H9 (cell line): ENCODE measurements at regions not wholly inside any gene's neighbourhood (a gene's known extent, or its start where the extent isn't known, plus 50 kb on each side); places are given as distances from the start of the nearest gene placed in this dataset.
A peak's percentile ranks its signal among the peaks of the same experiment; 100 is the strongest.

Source experiments
- DNase-seq: peaks from one replicate; pipeline ENCODE4 v3.0.0-alpha.2; 2017
- H2AFZ ChIP-seq: one replicate; pipeline ENCODE4 v1.6.1; 2013; ENCODE audit warnings: mild to moderate bottlenecking, low read length, control low read depth, moderate library complexity
- H2AK5ac ChIP-seq: 2 replicates; pipeline ENCODE4 v1.6.1; 2013; ENCODE audit warnings: low read length, control low read depth, mixed read lengths; ENCODE audit not compliant: insufficient read length
- H2BK120ac ChIP-seq: one replicate; pipeline ENCODE4 v1.6.1; 2013; ENCODE audit warnings: low read depth, mild to moderate bottlenecking, low read length, control low read depth, inconsistent platforms; ENCODE audit not compliant: poor library complexity, severe bottlenecking
- H2BK12ac ChIP-seq: 2 replicates; pipeline ENCODE4 v1.6.1; 2013; ENCODE audit warnings: low read length, control low read depth, mixed read lengths, low read depth; ENCODE audit not compliant: insufficient read length
- H2BK15ac ChIP-seq: 2 replicates; pipeline ENCODE4 v1.6.1; 2013; ENCODE audit warnings: low read depth, low read length, control low read depth
- H2BK20ac ChIP-seq: one replicate; pipeline ENCODE4 v1.6.1; 2013; ENCODE audit warnings: low read depth, mild to moderate bottlenecking, low read length, control low read depth, inconsistent platforms; ENCODE audit not compliant: poor library complexity, severe bottlenecking
- H2BK5ac ChIP-seq: 2 replicates; pipeline ENCODE4 v1.6.1; 2013; ENCODE audit warnings: low read length, control low read depth, mixed read lengths; ENCODE audit not compliant: insufficient read length
- H3K14ac ChIP-seq: 2 replicates; pipeline ENCODE4 v1.6.1; 2013; ENCODE audit warnings: low read length, control low read depth; ENCODE audit not compliant: insufficient read depth
- H3K18ac ChIP-seq: 2 replicates; pipeline ENCODE4 v1.6.1; 2013; ENCODE audit warnings: low read depth, mild to moderate bottlenecking, mixed read lengths, low read length, control low read depth; ENCODE audit not compliant: insufficient read length
- H3K23ac ChIP-seq: 2 replicates; pipeline ENCODE4 v1.6.1; 2013; ENCODE audit warnings: low read length, control low read depth, mixed read lengths, low read depth; ENCODE audit not compliant: insufficient read length
- H3K23me2 ChIP-seq: 2 replicates; pipeline ENCODE4 v1.6.1; 2013; ENCODE audit warnings: low read depth, mild to moderate bottlenecking, mixed read lengths, low read length, control low read depth; ENCODE audit not compliant: insufficient read length, poor library complexity, severe bottlenecking
- H3K27ac ChIP-seq: 2 replicates; pipeline ENCODE4 v1.5.1; 2013; ENCODE audit warnings: low read length, control low read depth, mixed read lengths, low read depth; ENCODE audit not compliant: insufficient read length
- H3K27me3 ChIP-seq: 2 replicates; pipeline ENCODE4 v1.6.1; 2013; ENCODE audit warnings: low read length, control low read depth, inconsistent platforms; ENCODE audit not compliant: insufficient read depth
- H3K4ac ChIP-seq: 2 replicates; pipeline ENCODE4 v1.6.1; 2013; ENCODE audit warnings: low read depth, mild to moderate bottlenecking, control low read depth, inconsistent platforms, low read length, moderate library complexity
- H3K4me1 ChIP-seq: 2 replicates; pipeline ENCODE4 v1.6.1; 2013; ENCODE audit warnings: low read length, control low read depth, inconsistent platforms; ENCODE audit not compliant: insufficient read depth
- H3K4me2 ChIP-seq: 2 replicates; pipeline ENCODE4 v1.6.1; 2013; ENCODE audit warnings: low read length, control low read depth, mixed read lengths; ENCODE audit not compliant: insufficient read length, insufficient read depth
- H3K56ac ChIP-seq: 2 replicates; pipeline ENCODE4 v1.6.1; 2013; ENCODE audit warnings: low read depth, mild to moderate bottlenecking, mixed read lengths, low read length, control low read depth; ENCODE audit not compliant: insufficient read length
- H3K79me1 ChIP-seq: 2 replicates; pipeline ENCODE4 v1.6.1; 2013; ENCODE audit warnings: low read depth, mild to moderate bottlenecking, moderate library complexity, low read length, control low read depth, inconsistent platforms; ENCODE audit not compliant: insufficient read depth, poor library complexity, severe bottlenecking
- H3K79me2 ChIP-seq: 2 replicates; pipeline ENCODE4 v1.6.1; 2013; ENCODE audit warnings: low read length, control low read depth, inconsistent platforms; ENCODE audit not compliant: insufficient read depth
- H3K9ac ChIP-seq: 2 replicates; pipeline ENCODE4 v1.6.1; 2013; ENCODE audit warnings: low read length, control low read depth, mixed read lengths; ENCODE audit not compliant: insufficient read length; ENCODE audit errors: extremely low read depth
- H3K9me3 ChIP-seq: one replicate; pipeline ENCODE4 v1.6.1; 2013; ENCODE audit warnings: low read depth, low read length, inconsistent platforms; ENCODE audit not compliant: control insufficient read depth
- H3T11ph ChIP-seq: one replicate; pipeline ENCODE4 v1.6.1; 2013; ENCODE audit warnings: mild to moderate bottlenecking, low read length, control low read depth, inconsistent platforms
- H4K20me1 ChIP-seq: one replicate; pipeline ENCODE4 v1.6.1; 2013; ENCODE audit not compliant: control insufficient read depth, insufficient read length, insufficient read depth
- H4K5ac ChIP-seq: 2 replicates; pipeline ENCODE4 v1.6.1; 2013; ENCODE audit warnings: low read depth, mild to moderate bottlenecking, mixed read lengths, low read length, control low read depth; ENCODE audit not compliant: insufficient read length
- H4K8ac ChIP-seq: replicated peaks from 2 replicates; pipeline ENCODE4 v1.6.1; 2013; ENCODE audit warnings: low read length, control low read depth, mixed read lengths, low read depth; ENCODE audit not compliant: insufficient read length
- H4K91ac ChIP-seq: 2 replicates; pipeline ENCODE4 v1.6.1; 2013; ENCODE audit warnings: low read depth, mild to moderate bottlenecking, moderate library complexity, mixed read lengths, low read length, control low read depth; ENCODE audit not compliant: insufficient read length
- H3K27ac Mint-ChIP-seq, 3 experiments: 2 replicates in 2 of 3; 3 replicates in 1 of 3; pipeline ENCODE4 v1.8.0; 2020 to 2021; ENCODE audit warnings: mixed read lengths in 3 of 3, mild to moderate bottlenecking in 1 of 3, moderate library complexity in 1 of 3
- H3K27me3 Mint-ChIP-seq: 2 replicates; pipeline ENCODE4 v1.8.0; 2021; ENCODE audit warnings: low read depth, mild to moderate bottlenecking, moderate library complexity, mixed read lengths
- H3K36me3 Mint-ChIP-seq, 3 experiments: 2 replicates in 2 of 3; 3 replicates in 1 of 3; pipeline ENCODE4 v1.8.0; 2020 to 2021; ENCODE audit warnings: low read depth in 3 of 3, mixed read lengths in 3 of 3; ENCODE audit not compliant: insufficient read depth in 1 of 3
- H3K4me1 Mint-ChIP-seq, 2 experiments: 2 replicates each; pipeline ENCODE4 v1.8.0; 2020; ENCODE audit warnings: mixed read lengths in 2 of 2
- H3K4me3 Mint-ChIP-seq, 2 experiments: 2 replicates in 1 of 2; 3 replicates in 1 of 2; pipeline ENCODE4 v1.8.0; 2020 to 2021; ENCODE audit warnings: mild to moderate bottlenecking in 2 of 2, mixed read lengths in 2 of 2, moderate library complexity in 1 of 2
- H3K9me3 Mint-ChIP-seq, 2 experiments: 2 replicates in 1 of 2; 3 replicates in 1 of 2; pipeline ENCODE4 v1.8.0; 2020; ENCODE audit warnings: mild to moderate bottlenecking in 2 of 2, mixed read lengths in 2 of 2, moderate library complexity in 1 of 2
- CTCF ChIP-seq: fragments of 200-600 bp; sonication (generic); conservative IDR thresholded peaks from 3 replicates; pipeline ENCODE4 v1.8.0; 2021; ENCODE audit warnings: antibody characterized with exemption, mild to moderate bottlenecking
- WGBS: extraction: QIAGEN DNeasy Blood & Tissue Kit; methylation state at CpG from one replicate; pipeline ENCODE4 v1.1.7; 2013; ENCODE audit warnings: missing lambda C conversion rate, low lambda C conversion rate, mixed read lengths; ENCODE audit not compliant: insufficient read length; ENCODE audit errors: extremely low coverage; 5-methylcytosine and 5-hydroxymethylcytosine counted together

DNA sequence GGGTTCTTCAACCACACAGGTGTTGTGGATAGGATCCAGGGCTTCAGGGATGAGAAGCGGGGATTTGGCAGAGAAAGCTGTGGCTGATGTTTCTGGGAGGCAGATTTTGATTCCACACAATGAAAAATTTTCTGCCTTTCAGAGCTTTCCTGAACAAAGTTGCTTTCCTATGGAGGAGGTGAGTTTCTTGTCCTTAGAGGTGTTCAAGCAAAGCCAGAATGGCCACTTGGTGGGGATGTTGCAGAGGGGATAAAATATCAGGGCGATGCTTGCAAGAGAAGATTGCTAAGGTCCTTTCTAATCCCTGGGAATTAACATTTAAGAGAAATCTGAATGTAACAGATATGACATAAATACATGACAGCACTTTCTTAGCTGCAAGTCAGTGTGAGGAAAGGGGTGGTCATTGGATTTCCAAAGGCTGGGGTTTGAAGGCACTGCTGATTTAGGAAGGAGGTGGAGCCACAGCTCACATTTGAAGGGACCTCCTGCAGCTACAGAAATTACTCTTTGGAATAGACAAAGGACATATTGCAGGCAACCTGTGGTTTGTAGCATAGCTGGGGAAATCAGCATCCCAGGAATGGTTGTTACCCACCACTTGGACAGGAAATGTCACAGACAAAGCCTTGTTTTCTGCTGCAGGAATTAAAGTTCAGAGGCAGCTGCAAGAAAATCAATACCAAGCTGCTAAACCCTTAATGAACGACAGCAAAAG lies 271.1 kb upstream of the CHD6 start:
- Mint-ChIP-seq H3K4me3 (no peak overlapping the region), H3K36me3 (no peaks in the 10 kb centered on the region), H3K9me3 (peaks cover 0 to 2% of the 10 kb centered on the region in 2 experiments; a peak in 2 of 5 replicates), H3K27me3 (no peaks in the 10 kb centered on the region), H3K27ac (no peak overlapping the region), H3K4me1 (peaks cover 23 to 35% of the 10 kb centered on the region in 2 experiments)
- no peak overlapping the region for H2AFZ ChIP-seq
- H4K91ac ChIP-seq = no peak overlapping the region
- H2BK12ac ChIP-seq = no peak overlapping the region
- H4K20me1 ChIP-seq = no peaks in the 10 kb centered on the region
- H3K9me3 ChIP-seq = no peaks in the 10 kb centered on the region
- H2AK5ac ChIP-seq = no peak overlapping the region
- no peak overlapping the region for H2BK20ac ChIP-seq
- no peak overlapping the region for H2BK120ac ChIP-seq
- H3K9ac ChIP-seq = no peak overlapping the region
- peak; percentile 48; the same call in 2 of the 3 replicates for TF ChIP-seq CTCF
- H2BK5ac ChIP-seq = no peak overlapping the region
- WGBS = no CpG with 5 or more reads among the region's 3 CpGs
- H4K5ac ChIP-seq = no peak overlapping the region
- no peak overlapping the region for H3K23ac ChIP-seq
- H3K79me1 ChIP-seq = no peaks in the 10 kb centered on the region
- no peaks in the 10 kb centered on the region for H3K27me3 ChIP-seq
- H3K79me2 ChIP-seq = no peaks in the 10 kb centered on the region; the same call in 1 of the 2 replicates
- H3K4me1 ChIP-seq = peaks cover 8% of the 10 kb centered on the region
- no peak overlapping the region for H3K56ac ChIP-seq
- H3K27ac ChIP-seq = no peak overlapping the region
- no peak overlapping the region for H3K14ac ChIP-seq
- H3K4ac ChIP-seq = no peak overlapping the region
- H3K4me2 ChIP-seq = no peak overlapping the region
- peaks cover 3% of the 10 kb centered on the region for H3K23me2 ChIP-seq
- no peak overlapping the region for H4K8ac ChIP-seq
- H2BK15ac ChIP-seq = no peak overlapping the region
- no peak overlapping the region for H3K18ac ChIP-seq
- H3T11ph ChIP-seq = no peak overlapping the region
- peak; percentile 37 for DNase-seq
